HG03064 (cell line): ENCODE measurements at regions not wholly inside any gene's neighbourhood (a gene's known extent, or its start where the extent isn't known, plus 50 kb on each side); places are given as distances from the start of the nearest gene placed in this dataset.

Experiments used
- ATAC-seq: cut with Tn5 transposase; IDR thresholded peaks from one replicate; pipeline ENCODE4 v1.9.1; 2021; ENCODE audit warnings: low read depth; ENCODE audit not compliant: unreplicated experiment

GRCh38 chr4:20443015-20443805, 191.5 kb downstream of the SLIT2 start:
- no peak for ATAC-seq

GRCh38 chr4:20444599-20445337, 193.1 kb downstream of the SLIT2 start:
- ATAC-seq = no peak

GRCh38 chr4:20445933-20446723, 194.4 kb downstream of the SLIT2 start:
- no peak for ATAC-seq

GRCh38 chr4:20447103-20447502, 195.4 kb downstream of the SLIT2 start:
- no peak for ATAC-seq

GRCh38 chr4:20451986-20452385, 200.3 kb downstream of the SLIT2 start:
- ATAC-seq = no peak

GRCh38 chr4:20454515-20454914, 202.8 kb downstream of the SLIT2 start:
- ATAC-seq = no peak

GRCh38 chr4:20456407-20456806, 204.7 kb downstream of the SLIT2 start:
- no peak for ATAC-seq

- ATAC-seq = no peak
These were observed 210.9 kb downstream of the SLIT2 start for GRCh38 chr4:20462426-20463175.

- ATAC-seq = no peak
These were observed 211.4 kb downstream of the SLIT2 start for GRCh38 chr4:20463176-20463430.

GRCh38 chr4:20464381-20464780, 212.7 kb downstream of the SLIT2 start:
- ATAC-seq = no peak

GRCh38 chr4:20474119-20474518, 222.4 kb downstream of the SLIT2 start:
- no peak for ATAC-seq

GRCh38 chr4:20478412-20478811, 221.8 kb upstream of the PACRGL start:
- ATAC-seq = no peak

- ATAC-seq = no peak
These were observed 219.9 kb upstream of the PACRGL start for GRCh38 chr4:20480165-20480947.

- ATAC-seq = no peak
These were observed 216.8 kb upstream of the PACRGL start for GRCh38 chr4:20483416-20483815.

- no peak for ATAC-seq
These were observed 213.8 kb upstream of the PACRGL start for GRCh38 chr4:20486433-20486832.

GRCh38 chr4:20487446-20487845, 212.8 kb upstream of the PACRGL start:
- no peak for ATAC-seq

GRCh38 chr4:20487852-20488251, 212.4 kb upstream of the PACRGL start:
- no peak for ATAC-seq

GRCh38 chr4:20490734-20491133, 209.5 kb upstream of the PACRGL start:
- ATAC-seq = no peak

- no peak for ATAC-seq
These were observed 206.4 kb upstream of the PACRGL start for GRCh38 chr4:20493761-20494353.

GRCh38 chr4:20496068-20496467, 204.2 kb upstream of the PACRGL start:
- ATAC-seq = no peak
